ENCODE measurements at regions not wholly inside any gene's neighbourhood (a gene's known extent, or its start where the extent isn't known, plus 50 kb on each side); places are given as distances from the start of the nearest gene placed in this dataset.

DNA sequence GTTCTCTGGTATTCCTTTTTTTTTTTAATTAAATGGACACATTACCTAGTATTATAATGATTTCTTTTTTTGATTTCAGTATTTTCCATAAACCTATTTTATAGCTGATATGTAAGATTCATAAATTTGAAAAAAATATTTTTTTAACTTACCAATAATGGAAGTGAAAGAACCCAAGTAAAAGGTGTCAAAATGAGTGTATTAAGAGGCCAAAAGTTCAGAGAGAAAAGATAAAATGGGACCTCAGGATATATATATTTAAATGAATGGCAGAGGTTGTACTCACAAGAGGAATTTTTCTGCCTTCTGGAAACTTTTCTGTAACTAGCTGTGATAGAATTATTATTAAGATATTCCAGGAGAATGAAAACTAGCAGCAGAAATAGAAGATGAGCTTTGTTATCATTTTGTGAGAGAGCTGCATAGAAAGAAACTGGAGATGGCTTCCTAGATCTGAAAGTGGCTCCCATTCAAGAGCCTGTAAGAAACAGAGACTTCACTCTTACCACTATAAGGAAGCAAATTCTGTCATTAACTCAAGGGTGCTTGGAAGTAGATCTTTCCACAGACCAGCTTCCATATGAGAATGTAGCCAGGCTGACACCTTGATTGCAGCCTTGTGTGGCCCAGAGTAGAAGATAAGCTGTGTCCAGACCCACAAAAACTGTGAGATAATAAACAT is 91.7 kb downstream of the MRPS30 start:
- H3K9me3 ChIP-seq (ENCODE audit: low read length): no peaks in the 10 kb centered on the region
- H4K20me1 ChIP-seq (ENCODE audit: insufficient read depth): no peaks in the 10 kb centered on the region
- H3K36me3 ChIP-seq (ENCODE audit: insufficient read depth, low read length): no peaks in the 10 kb centered on the region
- no peaks in the 10 kb centered on the region for H3F3A ChIP-seq (ENCODE audit: insufficient read depth, low read length, poor library complexity, severe bottlenecking)
- no peak overlapping the region for H3K9ac ChIP-seq (ENCODE audit: low read length)
- no peak overlapping the region for H3K4me2 ChIP-seq (ENCODE audit: low read length)
- H2AFZ ChIP-seq (ENCODE audit: low read depth, low read length): no peak overlapping the region
- no peak overlapping the region for H3K27ac ChIP-seq (ENCODE audit: low read length)
- no peak for TF ChIP-seq MXI1 (conservative IDR thresholded peaks at IDR 0.05; ENCODE audit: poor library complexity, severe bottlenecking)
- no peak for TF ChIP-seq SMC3 (conservative IDR thresholded peaks at IDR 0.05; ENCODE audit: poor library complexity)
- no peak for TF ChIP-seq POLR2AphosphoS5 (IDR thresholded peaks at IDR 0.05)
- no peak for TF ChIP-seq EZH2 (IDR thresholded peaks at IDR 0.05; ENCODE audit: borderline replicate concordance, insufficient read depth, low read length, poor library complexity, severe bottlenecking)
- no peak for TF ChIP-seq EP300 (conservative IDR thresholded peaks at IDR 0.05; ENCODE audit: poor library complexity, severe bottlenecking)
- no peak for TF ChIP-seq TAF1 (IDR thresholded peaks at IDR 0.05; ENCODE audit: low read depth)
- no peak for TF ChIP-seq RAD21 (conservative IDR thresholded peaks at IDR 0.05)
- TF ChIP-seq, protein P1, sequence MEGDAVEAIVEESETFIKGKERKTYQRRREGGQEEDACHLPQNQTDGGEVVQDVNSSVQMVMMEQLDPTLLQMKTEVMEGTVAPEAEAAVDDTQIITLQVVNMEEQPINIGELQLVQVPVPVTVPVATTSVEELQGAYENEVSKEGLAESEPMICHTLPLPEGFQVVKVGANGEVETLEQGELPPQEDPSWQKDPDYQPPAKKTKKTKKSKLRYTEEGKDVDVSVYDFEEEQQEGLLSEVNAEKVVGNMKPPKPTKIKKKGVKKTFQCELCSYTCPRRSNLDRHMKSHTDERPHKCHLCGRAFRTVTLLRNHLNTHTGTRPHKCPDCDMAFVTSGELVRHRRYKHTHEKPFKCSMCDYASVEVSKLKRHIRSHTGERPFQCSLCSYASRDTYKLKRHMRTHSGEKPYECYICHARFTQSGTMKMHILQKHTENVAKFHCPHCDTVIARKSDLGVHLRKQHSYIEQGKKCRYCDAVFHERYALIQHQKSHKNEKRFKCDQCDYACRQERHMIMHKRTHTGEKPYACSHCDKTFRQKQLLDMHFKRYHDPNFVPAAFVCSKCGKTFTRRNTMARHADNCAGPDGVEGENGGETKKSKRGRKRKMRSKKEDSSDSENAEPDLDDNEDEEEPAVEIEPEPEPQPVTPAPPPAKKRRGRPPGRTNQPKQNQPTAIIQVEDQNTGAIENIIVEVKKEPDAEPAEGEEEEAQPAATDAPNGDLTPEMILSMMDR (IDR thresholded peaks at IDR 0.05; ENCODE audit: poor library complexity, severe bottlenecking): no peak
- TF ChIP-seq, protein P2, sequence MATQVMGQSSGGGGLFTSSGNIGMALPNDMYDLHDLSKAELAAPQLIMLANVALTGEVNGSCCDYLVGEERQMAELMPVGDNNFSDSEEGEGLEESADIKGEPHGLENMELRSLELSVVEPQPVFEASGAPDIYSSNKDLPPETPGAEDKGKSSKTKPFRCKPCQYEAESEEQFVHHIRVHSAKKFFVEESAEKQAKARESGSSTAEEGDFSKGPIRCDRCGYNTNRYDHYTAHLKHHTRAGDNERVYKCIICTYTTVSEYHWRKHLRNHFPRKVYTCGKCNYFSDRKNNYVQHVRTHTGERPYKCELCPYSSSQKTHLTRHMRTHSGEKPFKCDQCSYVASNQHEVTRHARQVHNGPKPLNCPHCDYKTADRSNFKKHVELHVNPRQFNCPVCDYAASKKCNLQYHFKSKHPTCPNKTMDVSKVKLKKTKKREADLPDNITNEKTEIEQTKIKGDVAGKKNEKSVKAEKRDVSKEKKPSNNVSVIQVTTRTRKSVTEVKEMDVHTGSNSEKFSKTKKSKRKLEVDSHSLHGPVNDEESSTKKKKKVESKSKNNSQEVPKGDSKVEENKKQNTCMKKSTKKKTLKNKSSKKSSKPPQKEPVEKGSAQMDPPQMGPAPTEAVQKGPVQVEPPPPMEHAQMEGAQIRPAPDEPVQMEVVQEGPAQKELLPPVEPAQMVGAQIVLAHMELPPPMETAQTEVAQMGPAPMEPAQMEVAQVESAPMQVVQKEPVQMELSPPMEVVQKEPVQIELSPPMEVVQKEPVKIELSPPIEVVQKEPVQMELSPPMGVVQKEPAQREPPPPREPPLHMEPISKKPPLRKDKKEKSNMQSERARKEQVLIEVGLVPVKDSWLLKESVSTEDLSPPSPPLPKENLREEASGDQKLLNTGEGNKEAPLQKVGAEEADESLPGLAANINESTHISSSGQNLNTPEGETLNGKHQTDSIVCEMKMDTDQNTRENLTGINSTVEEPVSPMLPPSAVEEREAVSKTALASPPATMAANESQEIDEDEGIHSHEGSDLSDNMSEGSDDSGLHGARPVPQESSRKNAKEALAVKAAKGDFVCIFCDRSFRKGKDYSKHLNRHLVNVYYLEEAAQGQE (IDR thresholded peaks at IDR 0.05; ENCODE audit: borderline replicate concordance): no peak
- no peaks in the 10 kb centered on the region for H3K27me3 ChIP-seq (ENCODE audit: insufficient read depth, low read depth, low read length)
- no peaks in the 10 kb centered on the region for H3K9me2 ChIP-seq (ENCODE audit: insufficient read depth, low read length)
- no peak overlapping the region for H3K4me3 ChIP-seq (ENCODE audit: low read length)
- no peaks in the 10 kb centered on the region for H3K79me2 ChIP-seq (replicated peaks; ENCODE audit: insufficient read depth, low read length)

DNA sequence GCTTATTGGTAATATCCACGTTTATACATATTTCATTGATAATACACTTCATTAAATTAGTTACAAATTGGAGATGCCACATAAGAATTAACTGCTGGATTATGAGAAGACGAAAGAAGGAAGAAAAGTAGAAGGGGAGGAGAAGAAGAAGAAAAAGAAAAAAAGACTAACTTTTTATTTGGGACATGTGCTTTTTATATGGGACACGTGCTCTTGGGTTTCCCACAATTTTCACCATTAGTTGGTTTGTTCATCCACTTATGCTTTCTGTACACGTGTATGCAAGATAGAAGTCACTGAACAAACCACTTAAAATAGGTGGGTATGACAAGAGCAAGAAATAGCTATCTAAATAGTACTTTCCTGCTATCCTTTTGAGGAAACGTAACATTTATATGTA is 98.6 kb downstream of the MRPS30 start:
- Histone ChIP-seq H3K9me3 (ENCODE audit: low read length) (no peaks in the 10 kb centered on the region), H3K27ac (ENCODE audit: low read length) (no peak overlapping the region), H3K27me3 (ENCODE audit: insufficient read depth, low read depth, low read length) (no peaks in the 10 kb centered on the region), H3K9ac (ENCODE audit: low read length) (no peak overlapping the region), H2AFZ (ENCODE audit: low read depth, low read length) (no peak overlapping the region), H3K9me2 (ENCODE audit: insufficient read depth, low read length) (no peaks in the 10 kb centered on the region), H4K20me1 (ENCODE audit: insufficient read depth) (no peaks in the 10 kb centered on the region), H3K79me2 (replicated peaks; ENCODE audit: insufficient read depth, low read length) (no peaks in the 10 kb centered on the region), H3K4me2 (ENCODE audit: low read length) (no peak overlapping the region), H3F3A (ENCODE audit: insufficient read depth, low read length, poor library complexity, severe bottlenecking) (no peaks in the 10 kb centered on the region), H3K4me3 (ENCODE audit: low read length) (no peak overlapping the region), H3K36me3 (ENCODE audit: insufficient read depth, low read length) (no peaks in the 10 kb centered on the region)
- TF ChIP-seq MXI1 (conservative IDR thresholded peaks at IDR 0.05; ENCODE audit: poor library complexity, severe bottlenecking) (no peak), RAD21 (conservative IDR thresholded peaks at IDR 0.05) (no peak), EZH2 (IDR thresholded peaks at IDR 0.05; ENCODE audit: borderline replicate concordance, insufficient read depth, low read length, poor library complexity, severe bottlenecking) (no peak), SMC3 (conservative IDR thresholded peaks at IDR 0.05; ENCODE audit: poor library complexity) (no peak), TAF1 (IDR thresholded peaks at IDR 0.05; ENCODE audit: low read depth) (no peak), POLR2AphosphoS5 (IDR thresholded peaks at IDR 0.05) (no peak), EP300 (conservative IDR thresholded peaks at IDR 0.05; ENCODE audit: poor library complexity, severe bottlenecking) (no peak)
- TF ChIP-seq, protein P1 (IDR thresholded peaks at IDR 0.05; ENCODE audit: poor library complexity, severe bottlenecking): no peak
- TF ChIP-seq, protein P2 (IDR thresholded peaks at IDR 0.05; ENCODE audit: borderline replicate concordance): no peak
